SU-DHL-6 (cell line): ENCODE measurements at regions not wholly inside any gene's neighbourhood (a gene's known extent, or its start where the extent isn't known, plus 50 kb on each side); places are given as distances from the start of the nearest gene placed in this dataset.

ENCODE experiments used
- CTCF ChIP-seq: fragments of 200-600 bp; sonication (generic); IDR thresholded peaks from one replicate; pipeline ENCODE4 v1.5.1; 2017; ENCODE audit warnings: antibody characterized with exemption, mild to moderate bottlenecking, low read length, moderate library complexity; ENCODE audit not compliant: insufficient read depth, poor library complexity, severe bottlenecking
- EZH2phosphoT487 ChIP-seq: fragments of 200-600 bp; sonication (generic), shearing (Covaris generic); conservative IDR thresholded peaks from 2 replicates; pipeline ENCODE4 v1.6.1; 2018; ENCODE audit warnings: mild to moderate bottlenecking, antibody characterized with exemption, low read length, moderate library complexity, mixed read lengths

- TF ChIP-seq EZH2phosphoT487 (no peak), CTCF (no peak)
Measured at GRCh38 chr4:3374011-3374645, 67.6 kb upstream of the HGFAC start.
